ENCODE measurements at regions not wholly inside any gene's neighbourhood (a gene's known extent, or its start where the extent isn't known, plus 50 kb on each side); places are given as distances from the start of the nearest gene placed in this dataset.

GRCh38 chr9:108545436-108545835 is 310.4 kb downstream of the ACTL7B start:
- TF ChIP-seq CTCF (IDR thresholded peaks at IDR 0.05; ENCODE audit: low read depth, low read length), result no peak

GRCh38 chr9:108544866-108545265 is 310.9 kb downstream of the ACTL7B start:
- Histone ChIP-seq H3K27me3 (no peaks in the 10 kb centered on the region), H3K36me3 (no peaks in the 10 kb centered on the region), H3K9me3 (ENCODE audit: low read depth) (no peaks in the 10 kb centered on the region), H3K4me1 (ENCODE audit: low read depth) (no peaks in the 10 kb centered on the region), H3K27ac (no peak overlapping the region), H3K4me3 (no peak overlapping the region)
- DNase-seq (ENCODE audit: low read depth in 1 of 2, low spot score in 1 of 2), result peak in 1 of 2 donors; percentile 69
- TF ChIP-seq CTCF (IDR thresholded peaks at IDR 0.05; ENCODE audit: low read depth, low read length), result no peak

More at GRCh38 chr9:108545436-108545835, 310.4 kb downstream of the ACTL7B start:
- Histone ChIP-seq H3K27me3 (no peaks in the 10 kb centered on the region), H3K27ac (no peak overlapping the region), H3K9me3 (ENCODE audit: low read depth) (no peaks in the 10 kb centered on the region), H3K4me1 (ENCODE audit: low read depth) (no peaks in the 10 kb centered on the region), H3K4me3 (no peak overlapping the region), H3K36me3 (no peaks in the 10 kb centered on the region)
- DNase-seq (ENCODE audit: low read depth in 1 of 2, low spot score in 1 of 2), result no peak

GRCh38 chr9:108543251-108543778 is 312.5 kb downstream of the ACTL7B start:
- H3K27ac ChIP-seq, result no peak overlapping the region
- no peak overlapping the region for H3K4me3 ChIP-seq
- H3K27me3 ChIP-seq, result no peaks in the 10 kb centered on the region
- no peak for TF ChIP-seq CTCF (IDR thresholded peaks at IDR 0.05; ENCODE audit: low read depth, low read length)
- DNase-seq (ENCODE audit: low read depth in 1 of 2, low spot score in 1 of 2), result no peak
- no peaks in the 10 kb centered on the region for H3K9me3 ChIP-seq (ENCODE audit: low read depth)
- H3K36me3 ChIP-seq, result no peaks in the 10 kb centered on the region
- H3K4me1 ChIP-seq (ENCODE audit: low read depth), result no peaks in the 10 kb centered on the region

GRCh38 chr9:108537756-108538155 is 318.0 kb downstream of the ACTL7B start:
- no peak for DNase-seq (ENCODE audit: low read depth in 1 of 2, low spot score in 1 of 2)
- no peaks in the 10 kb centered on the region for H3K4me1 ChIP-seq (ENCODE audit: low read depth)
- H3K9me3 ChIP-seq (ENCODE audit: low read depth), result no peaks in the 10 kb centered on the region
- no peak overlapping the region for H3K4me3 ChIP-seq
- no peaks in the 10 kb centered on the region for H3K36me3 ChIP-seq
- TF ChIP-seq CTCF (IDR thresholded peaks at IDR 0.05; ENCODE audit: low read depth, low read length), result no peak
- H3K27me3 ChIP-seq, result no peaks in the 10 kb centered on the region
- no peak overlapping the region for H3K27ac ChIP-seq

GRCh38 chr9:108536836-108537601 is 318.8 kb downstream of the ACTL7B start:
- Histone ChIP-seq H3K36me3 (no peaks in the 10 kb centered on the region), H3K27me3 (no peaks in the 10 kb centered on the region), H3K4me3 (no peak overlapping the region), H3K9me3 (ENCODE audit: low read depth) (no peaks in the 10 kb centered on the region), H3K4me1 (ENCODE audit: low read depth) (no peaks in the 10 kb centered on the region), H3K27ac (no peak overlapping the region)
- TF ChIP-seq CTCF (IDR thresholded peaks at IDR 0.05; ENCODE audit: low read depth, low read length), result no peak
- no peak for DNase-seq (ENCODE audit: low read depth in 1 of 2, low spot score in 1 of 2)
